ENCODE measurements at regions not wholly inside any gene's neighbourhood (a gene's known extent, or its start where the extent isn't known, plus 50 kb on each side); places are given as distances from the start of the nearest gene placed in this dataset.

DNA sequence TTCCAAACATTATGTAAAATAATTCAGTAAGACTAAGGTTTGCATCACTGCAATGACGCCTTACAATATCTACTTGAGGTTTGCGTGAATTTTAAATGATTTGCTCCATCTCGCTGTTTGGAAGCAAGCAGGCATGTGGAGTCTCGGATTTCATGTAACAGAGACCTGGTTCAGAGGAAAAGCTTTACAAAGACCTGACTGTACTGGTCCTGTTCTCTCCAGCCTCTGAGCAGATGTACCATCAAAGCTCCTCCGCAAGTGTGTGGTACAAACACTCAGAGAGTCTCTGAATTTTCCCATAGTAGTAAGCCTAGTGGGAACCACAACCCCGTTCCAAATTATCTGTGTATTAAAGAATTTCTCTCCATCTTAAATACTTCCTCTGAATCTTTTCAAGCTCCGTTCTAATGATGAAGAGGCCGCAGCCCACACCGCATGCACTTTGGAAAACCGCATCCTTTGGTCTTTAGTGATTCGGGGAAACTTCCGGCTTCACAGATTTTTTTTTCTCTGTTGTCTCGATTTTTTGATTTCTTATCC lies 728.1 kb upstream of the SOX11 start:
- TF ChIP-seq POLR2A (IDR thresholded peaks at IDR 0.05; ENCODE audit: low read length) (no peak), GATA1 (IDR thresholded peaks at IDR 0.05; ENCODE audit: low read depth, low read length) (no peak)
